K562 (cell line): ENCODE measurements at regions not wholly inside any gene's neighbourhood (a gene's known extent, or its start where the extent isn't known, plus 50 kb on each side); places are given as distances from the start of the nearest gene placed in this dataset.

Experiments
- FOXK2 ChIP-seq, 2 experiments: fragments of 450-650 bp; IDR thresholded peaks in 1 of 2; conservative IDR thresholded peaks in 1 of 2; 2 replicates each; pipeline ENCODE4 v1.6.1; 2016; ENCODE audit warnings: low read depth in 2 of 2, mild to moderate bottlenecking in 1 of 2
- HDAC3 ChIP-seq: fragments of 450-650 bp; IDR thresholded peaks from 2 replicates; pipeline ENCODE4 v1.6.1; 2018; ENCODE audit warnings: borderline replicate concordance, mild to moderate bottlenecking, moderate library complexity; ENCODE audit not compliant: partially characterized antibody
- MCM2 ChIP-seq: fragments of 450-650 bp; IDR thresholded peaks from 2 replicates; pipeline ENCODE4 v1.6.1; 2017; ENCODE audit warnings: low read depth, mild to moderate bottlenecking
- MTA3 ChIP-seq: fragments of 450-650 bp; formaldehyde crosslinking; IDR thresholded peaks from 2 replicates; pipeline ENCODE4 v1.6.1; 2017; ENCODE audit warnings: mild to moderate bottlenecking, borderline replicate concordance
- PHB2 ChIP-seq: fragments of 450-650 bp; IDR thresholded peaks from 2 replicates; pipeline ENCODE4 v1.6.1; 2017; ENCODE audit warnings: low read depth
- RBM17 ChIP-seq: fragments of 200-400 bp; formaldehyde crosslinking; IDR thresholded peaks from 2 replicates; pipeline ENCODE4 v1.6.1; 2017; ENCODE audit warnings: low read depth, mild to moderate bottlenecking, low read length, borderline replicate concordance
- SOX6 ChIP-seq: fragments of 450-650 bp; IDR thresholded peaks from 2 replicates; pipeline ENCODE4 v1.6.1; 2014; ENCODE audit warnings: mild to moderate bottlenecking
- SRSF1 ChIP-seq: fragments of 200-400 bp; formaldehyde crosslinking; IDR thresholded peaks from 2 replicates; pipeline ENCODE4 v1.6.1; 2017; ENCODE audit warnings: mild to moderate bottlenecking, low read depth, low read length, moderate library complexity
- TF ChIP-seq, protein P1 (sequence below): fragments of 200-600 bp; sonication (generic); IDR thresholded peaks from one replicate; pipeline ENCODE4 v1.6.1; 2012; ENCODE audit warnings: mild to moderate bottlenecking, low read depth, low read length, inconsistent platforms
- TF ChIP-seq, protein P2 (sequence below): fragments of 250-450 bp; sonication (Bioruptor Pico); IDR thresholded peaks from 2 replicates; pipeline ENCODE4 v1.8.0; 2022; ENCODE audit warnings: moderate library complexity, mild to moderate bottlenecking, inconsistent platforms
- TF ChIP-seq, protein P3 (sequence below): sonication (generic); formaldehyde crosslinking; IDR thresholded peaks from 2 replicates; pipeline ENCODE4 v1.5.0; 2020; ENCODE audit warnings: missing genetic modification reagents

DNA sequence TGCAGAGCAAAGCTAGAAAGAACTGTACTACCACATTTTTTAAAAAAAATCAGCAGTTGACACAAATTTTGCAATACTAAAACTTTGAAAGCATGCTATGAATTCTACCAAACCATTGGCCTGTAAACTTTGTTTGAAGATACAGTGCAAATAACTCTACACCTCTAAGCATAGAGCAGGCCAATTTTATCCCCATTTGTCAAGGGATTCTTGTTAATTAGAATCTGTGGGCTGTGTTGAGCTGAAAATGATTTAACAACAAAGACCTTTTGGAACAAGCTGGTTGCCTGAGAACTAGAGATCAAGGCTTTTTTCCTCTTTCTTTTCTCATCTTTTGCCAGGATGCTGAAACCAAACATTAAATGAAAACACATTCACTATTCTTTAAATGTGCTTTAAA is 886.0 kb upstream of the CDH2 start (continued):
- TF ChIP-seq, protein P1, sequence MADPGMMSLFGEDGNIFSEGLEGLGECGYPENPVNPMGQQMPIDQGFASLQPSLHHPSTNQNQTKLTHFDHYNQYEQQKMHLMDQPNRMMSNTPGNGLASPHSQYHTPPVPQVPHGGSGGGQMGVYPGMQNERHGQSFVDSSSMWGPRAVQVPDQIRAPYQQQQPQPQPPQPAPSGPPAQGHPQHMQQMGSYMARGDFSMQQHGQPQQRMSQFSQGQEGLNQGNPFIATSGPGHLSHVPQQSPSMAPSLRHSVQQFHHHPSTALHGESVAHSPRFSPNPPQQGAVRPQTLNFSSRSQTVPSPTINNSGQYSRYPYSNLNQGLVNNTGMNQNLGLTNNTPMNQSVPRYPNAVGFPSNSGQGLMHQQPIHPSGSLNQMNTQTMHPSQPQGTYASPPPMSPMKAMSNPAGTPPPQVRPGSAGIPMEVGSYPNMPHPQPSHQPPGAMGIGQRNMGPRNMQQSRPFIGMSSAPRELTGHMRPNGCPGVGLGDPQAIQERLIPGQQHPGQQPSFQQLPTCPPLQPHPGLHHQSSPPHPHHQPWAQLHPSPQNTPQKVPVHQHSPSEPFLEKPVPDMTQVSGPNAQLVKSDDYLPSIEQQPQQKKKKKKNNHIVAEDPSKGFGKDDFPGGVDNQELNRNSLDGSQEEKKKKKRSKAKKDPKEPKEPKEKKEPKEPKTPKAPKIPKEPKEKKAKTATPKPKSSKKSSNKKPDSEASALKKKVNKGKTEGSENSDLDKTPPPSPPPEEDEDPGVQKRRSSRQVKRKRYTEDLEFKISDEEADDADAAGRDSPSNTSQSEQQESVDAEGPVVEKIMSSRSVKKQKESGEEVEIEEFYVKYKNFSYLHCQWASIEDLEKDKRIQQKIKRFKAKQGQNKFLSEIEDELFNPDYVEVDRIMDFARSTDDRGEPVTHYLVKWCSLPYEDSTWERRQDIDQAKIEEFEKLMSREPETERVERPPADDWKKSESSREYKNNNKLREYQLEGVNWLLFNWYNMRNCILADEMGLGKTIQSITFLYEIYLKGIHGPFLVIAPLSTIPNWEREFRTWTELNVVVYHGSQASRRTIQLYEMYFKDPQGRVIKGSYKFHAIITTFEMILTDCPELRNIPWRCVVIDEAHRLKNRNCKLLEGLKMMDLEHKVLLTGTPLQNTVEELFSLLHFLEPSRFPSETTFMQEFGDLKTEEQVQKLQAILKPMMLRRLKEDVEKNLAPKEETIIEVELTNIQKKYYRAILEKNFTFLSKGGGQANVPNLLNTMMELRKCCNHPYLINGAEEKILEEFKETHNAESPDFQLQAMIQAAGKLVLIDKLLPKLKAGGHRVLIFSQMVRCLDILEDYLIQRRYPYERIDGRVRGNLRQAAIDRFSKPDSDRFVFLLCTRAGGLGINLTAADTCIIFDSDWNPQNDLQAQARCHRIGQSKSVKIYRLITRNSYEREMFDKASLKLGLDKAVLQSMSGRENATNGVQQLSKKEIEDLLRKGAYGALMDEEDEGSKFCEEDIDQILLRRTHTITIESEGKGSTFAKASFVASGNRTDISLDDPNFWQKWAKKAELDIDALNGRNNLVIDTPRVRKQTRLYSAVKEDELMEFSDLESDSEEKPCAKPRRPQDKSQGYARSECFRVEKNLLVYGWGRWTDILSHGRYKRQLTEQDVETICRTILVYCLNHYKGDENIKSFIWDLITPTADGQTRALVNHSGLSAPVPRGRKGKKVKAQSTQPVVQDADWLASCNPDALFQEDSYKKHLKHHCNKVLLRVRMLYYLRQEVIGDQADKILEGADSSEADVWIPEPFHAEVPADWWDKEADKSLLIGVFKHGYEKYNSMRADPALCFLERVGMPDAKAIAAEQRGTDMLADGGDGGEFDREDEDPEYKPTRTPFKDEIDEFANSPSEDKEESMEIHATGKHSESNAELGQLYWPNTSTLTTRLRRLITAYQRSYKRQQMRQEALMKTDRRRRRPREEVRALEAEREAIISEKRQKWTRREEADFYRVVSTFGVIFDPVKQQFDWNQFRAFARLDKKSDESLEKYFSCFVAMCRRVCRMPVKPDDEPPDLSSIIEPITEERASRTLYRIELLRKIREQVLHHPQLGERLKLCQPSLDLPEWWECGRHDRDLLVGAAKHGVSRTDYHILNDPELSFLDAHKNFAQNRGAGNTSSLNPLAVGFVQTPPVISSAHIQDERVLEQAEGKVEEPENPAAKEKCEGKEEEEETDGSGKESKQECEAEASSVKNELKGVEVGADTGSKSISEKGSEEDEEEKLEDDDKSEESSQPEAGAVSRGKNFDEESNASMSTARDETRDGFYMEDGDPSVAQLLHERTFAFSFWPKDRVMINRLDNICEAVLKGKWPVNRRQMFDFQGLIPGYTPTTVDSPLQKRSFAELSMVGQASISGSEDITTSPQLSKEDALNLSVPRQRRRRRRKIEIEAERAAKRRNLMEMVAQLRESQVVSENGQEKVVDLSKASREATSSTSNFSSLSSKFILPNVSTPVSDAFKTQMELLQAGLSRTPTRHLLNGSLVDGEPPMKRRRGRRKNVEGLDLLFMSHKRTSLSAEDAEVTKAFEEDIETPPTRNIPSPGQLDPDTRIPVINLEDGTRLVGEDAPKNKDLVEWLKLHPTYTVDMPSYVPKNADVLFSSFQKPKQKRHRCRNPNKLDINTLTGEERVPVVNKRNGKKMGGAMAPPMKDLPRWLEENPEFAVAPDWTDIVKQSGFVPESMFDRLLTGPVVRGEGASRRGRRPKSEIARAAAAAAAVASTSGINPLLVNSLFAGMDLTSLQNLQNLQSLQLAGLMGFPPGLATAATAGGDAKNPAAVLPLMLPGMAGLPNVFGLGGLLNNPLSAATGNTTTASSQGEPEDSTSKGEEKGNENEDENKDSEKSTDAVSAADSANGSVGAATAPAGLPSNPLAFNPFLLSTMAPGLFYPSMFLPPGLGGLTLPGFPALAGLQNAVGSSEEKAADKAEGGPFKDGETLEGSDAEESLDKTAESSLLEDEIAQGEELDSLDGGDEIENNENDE = no peak
- TF ChIP-seq FOXK2 (conservative IDR thresholded peaks at IDR 0.05 in 1 of 2, IDR thresholded peaks at IDR 0.05 in 1 of 2; ENCODE audit: low read depth in 2 of 2) (no peak), SOX6 (no peak), RBM17 (no peak), HDAC3 (no peak), MTA3 (no peak), PHB2 (no peak), MCM2 (no peak), SRSF1 (no peak)
- TF ChIP-seq, protein P2, sequence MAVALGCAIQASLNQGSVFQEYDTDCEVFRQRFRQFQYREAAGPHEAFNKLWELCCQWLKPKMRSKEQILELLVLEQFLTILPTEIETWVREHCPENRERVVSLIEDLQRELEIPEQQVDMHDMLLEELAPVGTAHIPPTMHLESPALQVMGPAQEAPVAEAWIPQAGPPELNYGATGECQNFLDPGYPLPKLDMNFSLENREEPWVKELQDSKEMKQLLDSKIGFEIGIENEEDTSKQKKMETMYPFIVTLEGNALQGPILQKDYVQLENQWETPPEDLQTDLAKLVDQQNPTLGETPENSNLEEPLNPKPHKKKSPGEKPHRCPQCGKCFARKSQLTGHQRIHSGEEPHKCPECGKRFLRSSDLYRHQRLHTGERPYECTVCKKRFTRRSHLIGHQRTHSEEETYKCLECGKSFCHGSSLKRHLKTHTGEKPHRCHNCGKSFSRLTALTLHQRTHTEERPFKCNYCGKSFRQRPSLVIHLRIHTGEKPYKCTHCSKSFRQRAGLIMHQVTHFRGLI (CRISPR knock-in tag) = no peak
- TF ChIP-seq, protein P3, sequence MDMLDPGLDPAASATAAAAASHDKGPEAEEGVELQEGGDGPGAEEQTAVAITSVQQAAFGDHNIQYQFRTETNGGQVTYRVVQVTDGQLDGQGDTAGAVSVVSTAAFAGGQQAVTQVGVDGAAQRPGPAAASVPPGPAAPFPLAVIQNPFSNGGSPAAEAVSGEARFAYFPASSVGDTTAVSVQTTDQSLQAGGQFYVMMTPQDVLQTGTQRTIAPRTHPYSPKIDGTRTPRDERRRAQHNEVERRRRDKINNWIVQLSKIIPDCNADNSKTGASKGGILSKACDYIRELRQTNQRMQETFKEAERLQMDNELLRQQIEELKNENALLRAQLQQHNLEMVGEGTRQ (CRISPR knock-in tag) = no peak
